ENCODE measurements at regions not wholly inside any gene's neighbourhood (a gene's known extent, or its start where the extent isn't known, plus 50 kb on each side); places are given as distances from the start of the nearest gene placed in this dataset.
A peak's percentile ranks its signal among the peaks of the same experiment; 100 is the strongest.

DNA sequence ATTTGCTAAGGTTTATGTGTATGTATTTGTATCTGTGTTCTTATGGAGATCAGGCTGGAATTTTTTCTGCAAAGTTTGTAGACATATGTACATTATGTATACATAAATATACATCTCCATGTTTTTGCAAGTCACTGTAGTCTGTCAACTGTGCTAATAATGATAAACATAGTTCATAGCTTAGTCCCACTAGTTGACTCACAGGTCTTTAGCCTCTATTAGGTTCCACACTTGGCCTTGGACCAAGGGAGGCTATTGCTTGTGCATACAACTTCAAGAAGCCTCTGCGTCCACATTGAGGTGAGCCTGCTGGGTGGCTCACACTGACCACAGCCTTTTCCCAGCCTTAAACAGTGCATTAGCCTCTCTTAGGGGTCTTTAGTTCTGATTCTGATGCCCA lies 243.8 kb upstream of the PEX5L start:
- Histone ChIP-seq H3K9ac (ENCODE audit: low read length) (no peak overlapping the region), H3K4me1 (ENCODE audit: control insufficient read depth, insufficient read depth, low read depth, low read length) (no peaks in the 10 kb centered on the region), H4K8ac (ENCODE audit: low read length) (no peak overlapping the region), H2BK15ac (ENCODE audit: low read depth, poor library complexity, severe bottlenecking) (no peak overlapping the region), H3K9me3 (ENCODE audit: control insufficient read depth, low read length) (no peaks in the 10 kb centered on the region), H3K4me2 (ENCODE audit: low read length, poor library complexity, severe bottlenecking) (no peak overlapping the region), H2AK5ac (ENCODE audit: low read length, severe bottlenecking) (no peak overlapping the region), H2BK5ac (ENCODE audit: low read depth, low read length, poor library complexity, severe bottlenecking) (no peak overlapping the region), H3K36me3 (ENCODE audit: control insufficient read depth in 1 of 2, insufficient read depth in 2 of 2, low read depth in 1 of 2, low read length in 2 of 2) (no peaks in the 10 kb centered on the region), H2BK120ac (ENCODE audit: low read depth, low read length) (no peak overlapping the region), H3K4me3 (ENCODE audit: insufficient read depth in 1 of 2, low read depth in 1 of 2, low read length in 2 of 2) (no peak overlapping the region), H3K27ac (ENCODE audit: low read length, poor library complexity, severe bottlenecking) (no peak overlapping the region), H2BK12ac (ENCODE audit: low read length in 2 of 2) (no peak overlapping the region), H3K79me1 (replicated peaks; ENCODE audit: low read length, poor library complexity, severe bottlenecking) (no peaks in the 10 kb centered on the region), H4K91ac (ENCODE audit: low read length) (no peak overlapping the region), H3K4ac (ENCODE audit: low read depth in 1 of 2, low read length in 2 of 2) (no peak overlapping the region), H3K23ac (ENCODE audit: low read length in 2 of 2) (no peak overlapping the region), H2AFZ (ENCODE audit: low read depth, low read length) (no peak overlapping the region), H3K18ac (ENCODE audit: low read depth in 1 of 2, low read length in 2 of 2) (no peak overlapping the region), H3K14ac (ENCODE audit: low read length in 2 of 2) (no peak overlapping the region), H3K27me3 (ENCODE audit: control insufficient read depth in 1 of 2, insufficient read depth in 1 of 2, low read length in 2 of 2) (no peaks in the 10 kb centered on the region)
- DNase-seq, result no peak
- 83% methylated on average over 1 of the region's 1 CpG for WGBS

DNA sequence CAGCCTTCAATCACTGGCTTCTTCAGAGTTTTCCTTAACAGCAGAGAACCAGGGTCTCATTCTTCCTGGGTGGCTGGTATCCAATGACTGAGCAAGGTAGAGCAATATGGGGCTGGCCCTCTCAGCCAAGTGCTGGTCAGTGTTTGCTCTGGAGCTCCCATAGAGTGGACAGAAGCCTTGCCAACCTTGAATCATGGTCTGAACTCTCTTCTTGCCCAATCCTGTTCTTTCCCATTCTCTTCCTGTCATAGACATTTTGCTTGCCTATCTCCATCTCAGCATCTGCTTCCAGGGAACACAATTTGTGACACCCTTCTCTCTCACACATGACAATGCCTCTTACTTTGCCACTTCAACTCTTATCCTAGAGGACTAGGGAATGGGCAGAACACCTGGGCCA lies 245.6 kb upstream of the PEX5L start:
- H3K9ac ChIP-seq (ENCODE audit: low read length), result no peak overlapping the region
- no peak overlapping the region for H2AK5ac ChIP-seq (ENCODE audit: low read length, severe bottlenecking)
- no peak for DNase-seq
- H2BK15ac ChIP-seq (ENCODE audit: low read depth, poor library complexity, severe bottlenecking), result no peak overlapping the region
- no peak overlapping the region for H2AFZ ChIP-seq (ENCODE audit: low read depth, low read length)
- no peak overlapping the region for H3K23ac ChIP-seq (ENCODE audit: low read length in 2 of 2)
- H3K27me3 ChIP-seq (ENCODE audit: control insufficient read depth in 1 of 2, insufficient read depth in 1 of 2, low read length in 2 of 2), result no peaks in the 10 kb centered on the region
- no peak overlapping the region for H3K4me2 ChIP-seq (ENCODE audit: low read length, poor library complexity, severe bottlenecking)
- H3K36me3 ChIP-seq (ENCODE audit: control insufficient read depth in 1 of 2, insufficient read depth in 2 of 2, low read depth in 1 of 2, low read length in 2 of 2), result no peaks in the 10 kb centered on the region
- H3K4me1 ChIP-seq (ENCODE audit: control insufficient read depth, insufficient read depth, low read depth, low read length), result no peaks in the 10 kb centered on the region
- no peaks in the 10 kb centered on the region for H3K9me3 ChIP-seq (ENCODE audit: control insufficient read depth, low read length)
- H2BK12ac ChIP-seq (ENCODE audit: low read length in 2 of 2), result no peak overlapping the region
- H2BK5ac ChIP-seq (ENCODE audit: low read depth, low read length, poor library complexity, severe bottlenecking), result no peak overlapping the region
- no peaks in the 10 kb centered on the region for H3K79me1 ChIP-seq (replicated peaks; ENCODE audit: low read length, poor library complexity, severe bottlenecking)
- no peak overlapping the region for H3K4ac ChIP-seq (ENCODE audit: low read depth in 1 of 2, low read length in 2 of 2)
- H2BK120ac ChIP-seq (ENCODE audit: low read depth, low read length), result no peak overlapping the region
- no peak overlapping the region for H3K4me3 ChIP-seq (ENCODE audit: insufficient read depth in 1 of 2, low read depth in 1 of 2, low read length in 2 of 2)
- no peak overlapping the region for H3K18ac ChIP-seq (ENCODE audit: low read depth in 1 of 2, low read length in 2 of 2)
- no peak overlapping the region for H4K8ac ChIP-seq (ENCODE audit: low read length)
- H3K14ac ChIP-seq (ENCODE audit: low read length in 2 of 2), result no peak overlapping the region
- no peak overlapping the region for H4K91ac ChIP-seq (ENCODE audit: low read length)
- no peak overlapping the region for H3K27ac ChIP-seq (ENCODE audit: low read length, poor library complexity, severe bottlenecking)

DNA sequence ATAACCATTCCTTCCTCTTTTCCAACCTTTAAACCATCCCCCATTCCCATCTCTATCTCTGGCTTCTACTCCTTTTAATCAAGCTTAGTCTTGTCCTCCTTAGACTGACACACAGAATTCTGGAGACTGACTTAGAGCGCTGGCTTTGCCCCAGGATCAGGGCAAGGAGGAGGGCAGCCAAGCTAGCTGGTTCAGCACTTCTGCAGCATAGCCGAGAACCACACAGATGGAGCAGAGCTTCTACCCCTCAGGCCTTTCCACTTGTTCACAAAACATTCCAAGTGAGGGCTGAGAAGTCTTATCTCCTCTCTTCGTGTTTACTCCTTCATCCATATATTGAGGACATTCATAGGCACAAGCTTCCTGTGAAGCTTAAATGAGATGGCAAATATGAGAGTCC lies 246.5 kb upstream of the PEX5L start:
- no peak overlapping the region for H3K4ac ChIP-seq (ENCODE audit: low read depth in 1 of 2, low read length in 2 of 2)
- no peaks in the 10 kb centered on the region for H3K36me3 ChIP-seq (ENCODE audit: control insufficient read depth in 1 of 2, insufficient read depth in 2 of 2, low read depth in 1 of 2, low read length in 2 of 2)
- no peaks in the 10 kb centered on the region for H3K4me1 ChIP-seq (ENCODE audit: control insufficient read depth, insufficient read depth, low read depth, low read length)
- H2BK15ac ChIP-seq (ENCODE audit: low read depth, poor library complexity, severe bottlenecking), result no peak overlapping the region
- H3K27ac ChIP-seq (ENCODE audit: low read length, poor library complexity, severe bottlenecking), result no peak overlapping the region
- no peaks in the 10 kb centered on the region for H3K9me3 ChIP-seq (ENCODE audit: control insufficient read depth, low read length)
- no peak overlapping the region for H3K9ac ChIP-seq (ENCODE audit: low read length)
- no peak overlapping the region for H4K91ac ChIP-seq (ENCODE audit: low read length)
- H2BK12ac ChIP-seq (ENCODE audit: low read length in 2 of 2), result no peak overlapping the region
- no peak overlapping the region for H2AK5ac ChIP-seq (ENCODE audit: low read length, severe bottlenecking)
- DNase-seq, result no peak
- no peak overlapping the region for H3K4me3 ChIP-seq (ENCODE audit: insufficient read depth in 1 of 2, low read depth in 1 of 2, low read length in 2 of 2)
- no peaks in the 10 kb centered on the region for H3K27me3 ChIP-seq (ENCODE audit: control insufficient read depth in 1 of 2, insufficient read depth in 1 of 2, low read length in 2 of 2)
- no peaks in the 10 kb centered on the region for H3K79me1 ChIP-seq (replicated peaks; ENCODE audit: low read length, poor library complexity, severe bottlenecking)
- H3K23ac ChIP-seq (ENCODE audit: low read length in 2 of 2), result no peak overlapping the region
- H2BK5ac ChIP-seq (ENCODE audit: low read depth, low read length, poor library complexity, severe bottlenecking), result no peak overlapping the region
- no peak overlapping the region for H2AFZ ChIP-seq (ENCODE audit: low read depth, low read length)
- H4K8ac ChIP-seq (ENCODE audit: low read length), result no peak overlapping the region
- 48% methylated on average over 3 of the region's 3 CpGs for WGBS
- H3K4me2 ChIP-seq (ENCODE audit: low read length, poor library complexity, severe bottlenecking), result no peak overlapping the region
- no peak overlapping the region for H2BK120ac ChIP-seq (ENCODE audit: low read depth, low read length)
- no peak overlapping the region for H3K18ac ChIP-seq (ENCODE audit: low read depth in 1 of 2, low read length in 2 of 2)
- no peak overlapping the region for H3K14ac ChIP-seq (ENCODE audit: low read length in 2 of 2)

DNA sequence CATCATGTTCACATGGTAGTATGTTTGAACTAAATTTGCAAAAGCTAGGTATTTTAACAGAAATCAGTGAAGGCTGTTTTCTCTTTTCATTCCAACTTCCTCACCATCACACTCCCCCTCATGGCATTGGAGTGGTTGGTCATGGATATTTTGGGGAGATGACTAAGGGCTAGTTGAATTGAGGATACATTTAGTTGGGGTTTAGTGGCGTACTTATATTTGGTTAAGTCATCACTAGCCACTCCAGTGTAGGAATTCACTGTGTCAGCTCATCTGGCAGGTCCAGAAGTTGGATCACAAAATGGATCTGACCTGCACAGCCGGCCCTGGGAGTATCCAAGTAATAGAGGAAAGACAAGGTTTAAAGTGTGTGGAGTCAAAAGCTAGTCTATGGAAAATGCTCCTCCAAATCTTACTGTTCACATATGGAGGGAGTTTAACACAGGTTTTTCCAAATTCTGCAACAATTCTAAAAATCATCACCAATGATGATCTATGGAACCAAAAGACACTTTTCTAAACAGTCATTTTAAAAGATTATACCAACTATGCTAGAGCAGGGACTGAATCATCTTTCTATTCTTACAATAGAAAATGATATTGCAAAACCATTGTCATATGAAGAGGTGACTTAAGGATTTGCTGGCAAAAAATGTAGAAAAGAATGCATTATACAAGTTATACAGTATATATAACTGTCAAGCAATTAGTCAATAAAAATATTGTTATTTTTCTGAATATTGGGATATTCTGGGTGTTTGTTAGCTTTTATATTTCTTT lies 247.8 kb upstream of the PEX5L start:
- Histone ChIP-seq H2AK5ac (ENCODE audit: low read length, severe bottlenecking) (no peak overlapping the region), H4K91ac (ENCODE audit: low read length) (no peak overlapping the region), H2AFZ (ENCODE audit: low read depth, low read length) (no peak overlapping the region), H3K36me3 (ENCODE audit: control insufficient read depth in 1 of 2, insufficient read depth in 2 of 2, low read depth in 1 of 2, low read length in 2 of 2) (no peaks in the 10 kb centered on the region), H3K14ac (ENCODE audit: low read length in 2 of 2) (no peak overlapping the region), H3K23ac (ENCODE audit: low read length in 2 of 2) (no peak overlapping the region), H2BK12ac (ENCODE audit: low read length in 2 of 2) (no peak overlapping the region), H2BK5ac (ENCODE audit: low read depth, low read length, poor library complexity, severe bottlenecking) (no peak overlapping the region), H4K8ac (ENCODE audit: low read length) (no peak overlapping the region), H3K27me3 (ENCODE audit: control insufficient read depth in 1 of 2, insufficient read depth in 1 of 2, low read length in 2 of 2) (no peaks in the 10 kb centered on the region), H3K9ac (ENCODE audit: low read length) (peak overlapping the region; percentile 63), H3K18ac (ENCODE audit: low read depth in 1 of 2, low read length in 2 of 2) (no peak overlapping the region), H3K4me1 (ENCODE audit: control insufficient read depth, insufficient read depth, low read depth, low read length) (no peaks in the 10 kb centered on the region), H3K79me1 (replicated peaks; ENCODE audit: low read length, poor library complexity, severe bottlenecking) (no peaks in the 10 kb centered on the region), H3K4me3 (ENCODE audit: insufficient read depth in 1 of 2, low read depth in 1 of 2, low read length in 2 of 2) (peak overlapping the region in 1 of 2 experiments; percentile 52), H3K9me3 (ENCODE audit: control insufficient read depth, low read length) (no peaks in the 10 kb centered on the region), H3K4ac (ENCODE audit: low read depth in 1 of 2, low read length in 2 of 2) (no peak overlapping the region), H3K27ac (ENCODE audit: low read length, poor library complexity, severe bottlenecking) (no peak overlapping the region), H2BK120ac (ENCODE audit: low read depth, low read length) (no peak overlapping the region), H2BK15ac (ENCODE audit: low read depth, poor library complexity, severe bottlenecking) (no peak overlapping the region), H3K4me2 (ENCODE audit: low read length, poor library complexity, severe bottlenecking) (no peak overlapping the region)
- 65% methylated on average over 2 of the region's 2 CpGs for WGBS
- DNase-seq, result no peak
